ENCODE measurements at regions not wholly inside any gene's neighbourhood (a gene's known extent, or its start where the extent isn't known, plus 50 kb on each side); places are given as distances from the start of the nearest gene placed in this dataset.

- DNase-seq, result no peak
These were observed 51.3 kb upstream of the RUNX1 start for GRCh38 chr21:35100349-35100811.

- DNase-seq, result no peak
These were observed 50.2 kb upstream of the RUNX1 start for GRCh38 chr21:35099310-35099709.

All from hypothalamus (tissue), 51 donors.